Upper lobe of left lung (tissue), 4 donors: ENCODE measurements at regions not wholly inside any gene's neighbourhood (a gene's known extent, or its start where the extent isn't known, plus 50 kb on each side); places are given as distances from the start of the nearest gene placed in this dataset.

ENCODE experiments used
- CTCF ChIP-seq, 6 experiments: fragments of 450-650 bp in 4 of 6; fragments of 200-600 bp in 2 of 6; sonication (generic) in 2 of 6; IDR thresholded peaks; one replicate each; pipeline ENCODE4 v1.5.1; 2016 to 2019; ENCODE audit warnings: antibody characterized with exemption in 6 of 6
- EP300 ChIP-seq, 4 donors: sonication (generic); formaldehyde crosslinking; IDR thresholded peaks; one replicate each; pipeline ENCODE4 v1.5.1; 2017; ENCODE audit warnings: antibody characterized with exemption in 4 of 4, control low read depth in 2 of 4
- POLR2A ChIP-seq, 4 donors: fragments of 450-650 bp; IDR thresholded peaks; one replicate each; pipeline ENCODE4 v1.5.1; 2016 to 2017; ENCODE audit warnings: antibody characterized with exemption in 4 of 4, mild to moderate bottlenecking in 2 of 4
- POLR2AphosphoS5 ChIP-seq, 2 donors: sonication (generic); formaldehyde crosslinking; IDR thresholded peaks; one replicate each; pipeline ENCODE4 v1.5.1; 2017; ENCODE audit warnings: antibody characterized with exemption in 2 of 2

GRCh38 chr1:55702064-55702463, 486.9 kb upstream of the USP24 start:
- peak; percentile 26 to 68 (median 59) for TF ChIP-seq CTCF (IDR thresholded peaks at IDR 0.05)
- TF ChIP-seq POLR2A (IDR thresholded peaks at IDR 0.05), result no peak
- TF ChIP-seq EP300 (IDR thresholded peaks at IDR 0.05), result no peak
- TF ChIP-seq POLR2AphosphoS5 (IDR thresholded peaks at IDR 0.05), result no peak
